ENCODE measurements at regions not wholly inside any gene's neighbourhood (a gene's known extent, or its start where the extent isn't known, plus 50 kb on each side); places are given as distances from the start of the nearest gene placed in this dataset.

GRCh38 chrX:149079805-149080406, 425.2 kb downstream of the IDS start:
- TF ChIP-seq CTCF (IDR thresholded peaks at IDR 0.05) (no peak), POLR2AphosphoS5 (IDR thresholded peaks at IDR 0.05) (no peak), EP300 (IDR thresholded peaks at IDR 0.05) (no peak)
